NB4 (cell line): ENCODE measurements at regions not wholly inside any gene's neighbourhood (a gene's known extent, or its start where the extent isn't known, plus 50 kb on each side); places are given as distances from the start of the nearest gene placed in this dataset.
"Not testable (repeated sequence)": the region's sequence is repeated elsewhere in the genome, so short reads cannot be mapped to it uniquely, and the experiment has no call there.

Experiments used
- DNase-seq: peaks from one replicate; pipeline ENCODE4 v3.0.0; 2010; ENCODE audit warnings: low read depth
- H3K4me3 ChIP-seq: one replicate; pipeline ENCODE4 v1.5.1; 2011; ENCODE audit warnings: mild to moderate bottlenecking, low read depth, low read length, moderate library complexity
- MYC ChIP-seq: IDR thresholded peaks from 2 replicates; pipeline ENCODE4 v1.6.1; 2011; ENCODE audit warnings: low read depth, low read length
- POLR2A ChIP-seq: IDR thresholded peaks from 2 replicates; pipeline ENCODE4 v1.6.1; 2011; ENCODE audit warnings: mild to moderate bottlenecking; ENCODE audit not compliant: insufficient read length; ENCODE audit errors: extremely low read depth
- TF ChIP-seq, protein P1 (sequence below): IDR thresholded peaks from 2 replicates; pipeline ENCODE4 v1.6.1; 2011; ENCODE audit warnings: low read depth, low read length
- TF ChIP-seq, protein P2 (sequence below): IDR thresholded peaks from one replicate; pipeline ENCODE4 v1.5.1; 2012; ENCODE audit warnings: low read depth, low read length

DNA sequence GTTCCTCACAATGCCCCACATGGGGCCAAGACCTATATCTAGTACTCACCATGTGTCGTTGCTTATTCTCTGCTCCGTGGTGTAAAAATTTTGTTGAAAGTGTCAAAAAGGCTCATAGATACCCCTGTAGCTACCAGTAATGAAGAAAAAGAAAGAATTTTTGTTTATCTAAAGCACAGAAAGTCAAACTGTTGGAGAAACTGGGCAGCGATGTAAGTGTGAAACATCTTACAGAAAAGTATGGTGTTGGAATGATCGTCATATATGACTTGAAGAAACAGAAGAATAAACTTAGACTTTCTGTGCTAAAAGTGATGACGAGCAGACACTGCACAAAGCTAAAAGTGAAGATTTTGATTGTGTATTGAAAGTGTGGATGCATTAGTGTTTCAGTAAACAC is 626.6 kb upstream of the GHITM start:
- no peak overlapping the region for H3K4me3 ChIP-seq
- TF ChIP-seq MYC, result no peak
- no peak for TF ChIP-seq POLR2A
- TF ChIP-seq, protein P1, sequence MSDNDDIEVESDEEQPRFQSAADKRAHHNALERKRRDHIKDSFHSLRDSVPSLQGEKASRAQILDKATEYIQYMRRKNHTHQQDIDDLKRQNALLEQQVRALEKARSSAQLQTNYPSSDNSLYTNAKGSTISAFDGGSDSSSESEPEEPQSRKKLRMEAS, result no peak
- TF ChIP-seq, protein P2, sequence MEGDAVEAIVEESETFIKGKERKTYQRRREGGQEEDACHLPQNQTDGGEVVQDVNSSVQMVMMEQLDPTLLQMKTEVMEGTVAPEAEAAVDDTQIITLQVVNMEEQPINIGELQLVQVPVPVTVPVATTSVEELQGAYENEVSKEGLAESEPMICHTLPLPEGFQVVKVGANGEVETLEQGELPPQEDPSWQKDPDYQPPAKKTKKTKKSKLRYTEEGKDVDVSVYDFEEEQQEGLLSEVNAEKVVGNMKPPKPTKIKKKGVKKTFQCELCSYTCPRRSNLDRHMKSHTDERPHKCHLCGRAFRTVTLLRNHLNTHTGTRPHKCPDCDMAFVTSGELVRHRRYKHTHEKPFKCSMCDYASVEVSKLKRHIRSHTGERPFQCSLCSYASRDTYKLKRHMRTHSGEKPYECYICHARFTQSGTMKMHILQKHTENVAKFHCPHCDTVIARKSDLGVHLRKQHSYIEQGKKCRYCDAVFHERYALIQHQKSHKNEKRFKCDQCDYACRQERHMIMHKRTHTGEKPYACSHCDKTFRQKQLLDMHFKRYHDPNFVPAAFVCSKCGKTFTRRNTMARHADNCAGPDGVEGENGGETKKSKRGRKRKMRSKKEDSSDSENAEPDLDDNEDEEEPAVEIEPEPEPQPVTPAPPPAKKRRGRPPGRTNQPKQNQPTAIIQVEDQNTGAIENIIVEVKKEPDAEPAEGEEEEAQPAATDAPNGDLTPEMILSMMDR, result no peak
- DNase-seq, result no peak

DNA sequence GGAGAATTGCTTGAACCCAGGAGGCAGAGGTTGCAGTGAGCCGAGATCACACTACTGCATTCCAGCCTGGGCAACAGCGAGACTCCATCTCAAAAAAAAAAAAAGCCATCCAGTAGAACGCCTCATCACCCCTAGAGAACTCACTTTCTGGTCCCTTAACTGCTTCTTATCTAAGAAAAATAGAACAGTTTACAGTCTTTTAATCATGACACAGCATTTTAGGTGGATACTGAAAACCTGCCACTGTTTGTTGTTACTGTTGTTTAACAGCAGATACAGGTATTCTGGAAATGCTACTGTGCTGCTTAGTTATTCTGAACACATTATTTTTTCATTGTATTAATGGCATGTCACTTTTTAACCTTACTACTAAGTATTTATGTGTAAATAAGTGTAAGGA is 624.3 kb upstream of the GHITM start:
- H3K4me3 ChIP-seq, result no peak overlapping the region
- TF ChIP-seq, protein P2, result no peak
- TF ChIP-seq, protein P1, result no peak
- no peak for TF ChIP-seq POLR2A
- no peak for TF ChIP-seq MYC
- no peak for DNase-seq

DNA sequence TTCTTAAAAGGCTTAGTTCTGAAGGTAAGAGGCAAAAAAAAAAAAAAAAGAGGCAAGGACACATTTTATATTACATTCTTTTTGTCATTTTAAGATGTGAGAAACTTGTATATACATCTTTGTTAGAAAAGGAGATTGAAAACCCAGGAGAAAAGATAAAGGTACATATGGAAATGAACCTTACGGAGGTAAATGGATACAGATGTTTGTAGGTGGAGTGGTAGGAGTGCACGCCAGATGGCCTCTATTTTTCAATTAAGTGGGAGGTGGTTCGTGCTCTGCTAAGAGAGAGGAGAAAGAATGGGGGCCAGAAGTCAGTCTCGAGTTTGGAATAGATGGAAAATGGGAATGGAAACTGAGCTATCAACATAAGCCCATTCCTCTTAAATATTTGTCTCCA is 622.5 kb upstream of the GHITM start:
- no peak for DNase-seq
- H3K4me3 ChIP-seq, result no peak overlapping the region
- TF ChIP-seq, protein P1, result no peak
- TF ChIP-seq POLR2A, result no peak
- TF ChIP-seq MYC, result no peak
- TF ChIP-seq, protein P2, result no peak

DNA sequence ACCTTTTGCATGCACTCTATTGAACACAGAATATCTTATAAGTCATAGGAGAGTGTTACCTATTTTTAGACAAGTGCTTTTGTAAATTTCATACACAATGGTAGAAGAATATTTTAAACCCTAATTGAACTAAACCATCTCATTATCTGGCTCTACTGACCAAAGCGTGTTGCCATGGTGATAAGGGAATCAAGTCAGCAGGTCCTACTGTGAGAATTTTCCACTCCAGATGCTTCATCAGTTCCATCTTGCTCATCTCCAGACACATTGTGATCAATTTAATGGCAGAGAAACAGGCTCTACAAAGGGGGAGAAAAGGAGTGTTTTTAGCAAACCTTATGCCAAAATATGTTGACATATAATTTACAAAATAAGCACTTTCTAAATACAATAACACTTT is 621.9 kb upstream of the GHITM start:
- no peak overlapping the region for H3K4me3 ChIP-seq
- TF ChIP-seq MYC, result no peak
- TF ChIP-seq, protein P1, result no peak
- no peak for TF ChIP-seq POLR2A
- TF ChIP-seq, protein P2, result no peak
- no peak for DNase-seq

DNA sequence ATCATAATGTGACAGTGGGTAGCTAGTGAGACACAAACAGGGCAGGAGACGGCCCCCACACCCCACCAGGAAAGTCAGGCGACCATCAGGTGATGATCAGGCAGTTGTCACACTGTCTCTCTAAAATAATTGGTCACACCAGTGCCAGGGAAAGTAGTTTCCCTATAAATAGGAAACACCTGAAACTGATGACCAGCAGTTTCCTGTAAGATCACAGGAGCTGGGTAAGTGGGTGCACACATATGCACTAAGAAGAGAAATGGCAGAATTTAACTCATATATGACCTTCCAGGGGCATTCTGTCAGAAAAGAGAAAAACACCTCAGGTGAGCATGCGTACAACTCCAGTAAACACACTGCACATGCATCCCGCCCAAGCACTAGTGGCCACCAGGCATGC is 620.5 kb upstream of the GHITM start:
- DNase-seq, result no peak
- no peak for TF ChIP-seq MYC
- TF ChIP-seq, protein P1, result no peak
- TF ChIP-seq POLR2A, result no peak
- TF ChIP-seq, protein P2, result no peak
- H3K4me3 ChIP-seq, result no peak overlapping the region

DNA sequence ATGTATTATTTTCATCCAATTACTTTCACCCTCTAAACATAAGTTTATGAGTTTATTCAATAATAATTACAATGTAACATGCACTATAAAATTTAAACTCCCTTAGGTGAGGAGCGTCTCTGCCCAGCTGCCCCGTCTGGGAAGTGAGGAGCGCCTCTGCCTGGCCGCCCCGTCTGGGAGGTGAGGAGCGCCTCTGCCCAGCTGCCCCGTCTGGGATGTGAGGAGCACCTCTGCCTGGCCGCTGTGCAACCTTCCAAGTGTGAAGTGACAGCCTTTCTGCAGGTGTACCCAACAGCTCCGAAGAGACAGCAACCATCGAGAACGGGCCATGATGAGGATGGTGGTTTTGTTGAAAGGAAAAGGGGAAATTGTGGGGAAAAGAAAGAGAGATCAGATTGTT is 618.9 kb upstream of the GHITM start:
- not testable (repeated sequence) for H3K4me3 ChIP-seq, DNase-seq
